DMS79 treated with DMSO at 0.1 percent for 48 hours (cell line): ENCODE measurements at regions not wholly inside any gene's neighbourhood (a gene's known extent, or its start where the extent isn't known, plus 50 kb on each side); places are given as distances from the start of the nearest gene placed in this dataset.
"Not testable (repeated sequence)": the region's sequence is repeated elsewhere in the genome, so short reads cannot be mapped to it uniquely, and the experiment has no call there.

ENCODE experiments used
- DNase-seq: peaks from one replicate; lab custom pipeline; 2025; lab: John Stamatoyannopoulos, UW

DNA sequence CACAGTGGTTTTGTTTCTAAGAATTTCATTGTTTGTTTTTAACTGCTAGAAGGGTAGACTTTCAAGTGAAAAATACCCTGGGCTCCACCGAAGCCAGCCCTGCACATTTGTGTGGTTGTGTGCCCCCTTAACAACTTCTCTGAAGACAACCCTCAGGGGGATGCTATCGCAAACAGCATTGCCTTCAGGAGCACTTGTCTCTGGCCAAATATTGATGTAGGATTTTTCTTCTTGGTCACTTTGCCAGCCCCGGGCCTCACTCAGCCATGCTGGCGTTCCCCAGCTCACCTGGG, 69.2 kb upstream of the SERP2 start:
- no peak for DNase-seq

DNA sequence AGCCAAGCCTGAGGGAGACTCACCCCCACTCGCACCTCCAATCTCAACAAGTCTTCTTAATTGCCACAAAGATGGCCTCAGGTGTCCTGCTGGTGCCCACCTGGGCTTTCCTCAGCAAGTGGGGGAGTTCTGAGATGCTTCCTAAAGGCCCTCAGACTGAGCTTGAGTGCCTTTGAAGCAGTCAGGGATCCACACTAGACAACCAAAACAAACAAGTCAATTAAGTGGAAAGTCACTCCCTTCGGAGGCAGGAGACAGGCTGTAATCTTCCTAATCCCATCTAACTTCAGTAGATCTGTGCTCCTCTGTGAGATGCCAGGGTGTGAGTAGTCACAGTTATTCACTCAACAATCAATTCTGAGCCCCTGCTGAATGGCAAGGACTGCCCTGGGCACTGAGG, 68.3 kb upstream of the SERP2 start:
- DNase-seq, result no peak

DNA sequence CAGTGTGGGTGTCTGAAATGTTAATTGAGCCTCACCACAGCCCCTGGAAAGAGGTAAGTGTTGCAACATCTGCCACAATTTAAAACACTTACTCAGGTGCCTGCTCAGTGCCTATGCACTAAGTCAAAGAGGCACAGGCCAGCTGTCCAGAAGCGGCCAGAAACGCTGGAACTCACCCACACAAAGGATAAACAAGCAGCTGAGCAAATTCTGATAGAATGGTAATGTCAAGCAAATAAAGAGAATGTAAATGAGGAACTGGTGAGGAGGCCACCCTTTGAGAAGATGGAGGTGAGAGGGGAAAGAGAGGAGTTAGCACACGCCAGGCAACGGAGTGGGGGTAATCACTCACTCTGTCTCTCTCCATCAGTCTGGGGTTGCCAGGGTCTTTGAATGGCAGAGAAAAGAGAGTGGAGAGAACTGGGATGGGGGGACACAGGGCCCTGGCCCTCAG, 67.7 kb upstream of the SERP2 start:
- DNase-seq, result no peak

GRCh38 chr13:44306371-44307192, 67.0 kb upstream of the SERP2 start:
- no peak for DNase-seq

- DNase-seq, result no peak
Measured at GRCh38 chr13:44307255-44307654, 66.4 kb upstream of the SERP2 start.

- DNase-seq, result no peak
Measured at GRCh38 chr13:44307844-44308243, 65.8 kb upstream of the SERP2 start.

- DNase-seq, result no peak
Measured at GRCh38 chr13:44308352-44308751, 65.3 kb upstream of the SERP2 start.

- peak; percentile 43 for DNase-seq
Measured at GRCh38 chr13:44309794-44310757, 63.5 kb upstream of the SERP2 start.

DNA sequence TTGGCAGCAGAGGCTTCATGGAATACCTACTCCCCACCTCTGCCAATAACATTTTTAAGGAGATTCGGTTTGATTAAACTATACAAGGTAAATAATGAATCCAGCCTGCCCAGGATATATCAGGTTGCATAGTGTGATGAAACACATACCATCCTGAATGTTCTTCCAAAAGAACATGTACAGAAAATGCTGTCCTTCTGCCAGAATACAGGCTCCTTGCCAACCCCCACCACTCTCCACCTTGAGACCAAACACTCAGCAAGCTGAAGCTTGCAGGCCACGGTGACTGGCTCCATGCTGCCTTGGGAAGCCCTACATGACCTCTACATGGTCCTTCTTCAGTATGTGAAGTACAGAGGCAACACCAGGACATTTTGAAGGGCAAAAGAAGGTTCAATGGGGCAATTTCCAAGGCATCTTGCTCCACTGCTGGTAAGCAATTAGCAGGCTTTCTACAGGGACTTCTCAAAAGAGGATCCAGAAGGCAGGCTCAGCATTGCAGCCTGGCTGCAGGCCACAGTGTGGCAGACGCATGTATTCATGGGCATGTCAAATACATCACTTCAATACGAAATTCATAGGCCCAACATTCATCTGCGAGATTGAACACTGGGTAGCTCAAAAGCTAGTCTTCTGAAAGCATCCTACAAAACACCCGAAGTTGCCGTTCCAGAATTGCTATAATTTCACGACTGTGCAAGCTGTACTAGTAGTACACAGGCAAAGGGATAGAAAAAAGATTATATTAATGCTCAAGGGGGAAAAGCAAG, 62.4 kb upstream of the SERP2 start:
- DNase-seq, result peak; percentile 86

DNA sequence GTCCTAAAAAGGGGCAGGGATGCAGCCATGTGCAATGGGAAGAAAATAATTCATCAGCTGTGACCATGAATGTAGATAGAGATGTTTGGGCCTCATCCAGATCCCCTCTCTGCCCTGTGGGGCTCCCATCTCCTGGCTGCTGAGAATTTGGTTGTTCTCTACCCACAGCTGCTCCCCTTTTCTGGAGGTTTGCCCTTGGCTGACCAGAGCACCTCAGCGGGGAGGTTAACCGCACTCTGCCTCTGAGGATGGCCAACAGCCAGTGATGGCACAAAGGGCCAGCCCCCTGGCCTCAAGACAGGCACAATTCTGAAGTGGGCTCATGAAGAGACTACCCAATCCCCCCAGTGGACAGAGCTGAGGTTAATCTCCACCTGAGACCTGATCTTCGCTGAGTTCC, 61.5 kb upstream of the SERP2 start:
- DNase-seq, result no peak

DNA sequence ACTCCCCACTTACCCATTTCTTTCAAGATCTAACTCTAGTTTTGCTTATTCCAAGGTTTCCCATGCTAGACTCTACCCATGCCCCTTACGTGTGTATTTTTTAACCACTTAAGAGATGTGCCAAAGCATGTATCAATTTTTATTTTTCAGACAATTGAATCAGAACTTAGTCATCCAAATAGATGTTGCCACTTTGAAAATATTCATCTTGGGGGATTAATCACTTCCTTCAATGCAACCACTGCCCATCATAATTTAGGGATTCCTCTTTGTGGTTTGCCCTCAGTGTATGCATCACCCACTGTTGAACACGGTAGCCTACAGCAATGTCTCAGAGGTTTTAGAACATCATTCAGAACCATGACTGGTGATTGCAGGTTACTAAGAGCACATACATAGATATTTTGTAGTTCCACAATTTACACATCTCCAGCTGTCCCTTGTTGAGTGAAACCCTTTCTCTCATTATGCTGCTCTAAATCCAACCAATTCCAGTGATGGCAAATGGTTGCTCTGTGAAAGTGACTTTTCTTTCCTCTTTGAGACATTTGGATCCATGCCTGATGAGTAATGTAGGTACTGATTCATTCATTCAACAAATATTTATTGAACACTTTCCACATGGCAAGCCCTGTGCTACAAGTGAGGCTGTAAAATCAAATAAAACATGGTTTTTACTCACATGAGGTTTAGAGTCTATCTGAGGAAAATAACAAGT, 60.6 kb upstream of the SERP2 start:
- no peak for DNase-seq

GRCh38 chr13:44313674-44314073, 60.0 kb upstream of the SERP2 start:
- DNase-seq, result no peak

DNA sequence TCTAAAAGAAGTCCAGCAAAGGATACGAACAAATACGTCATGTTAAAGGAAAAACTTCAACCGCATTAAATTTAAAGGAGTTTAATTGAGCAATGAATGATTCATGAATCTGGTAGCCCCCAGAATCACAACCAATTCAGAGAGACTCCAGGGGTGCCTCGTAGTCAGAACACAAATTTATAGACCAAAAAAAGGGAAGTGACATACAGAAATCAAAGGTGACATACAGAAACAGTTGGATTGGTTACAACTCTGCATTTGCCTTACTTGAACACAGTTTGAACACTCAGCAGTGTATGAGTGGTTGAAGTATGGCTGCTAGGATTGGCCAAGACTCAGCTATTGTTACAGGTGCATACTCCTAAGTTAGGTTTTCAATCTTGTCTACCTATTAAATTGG, 59.5 kb upstream of the SERP2 start:
- not testable (repeated sequence) for DNase-seq

DNA sequence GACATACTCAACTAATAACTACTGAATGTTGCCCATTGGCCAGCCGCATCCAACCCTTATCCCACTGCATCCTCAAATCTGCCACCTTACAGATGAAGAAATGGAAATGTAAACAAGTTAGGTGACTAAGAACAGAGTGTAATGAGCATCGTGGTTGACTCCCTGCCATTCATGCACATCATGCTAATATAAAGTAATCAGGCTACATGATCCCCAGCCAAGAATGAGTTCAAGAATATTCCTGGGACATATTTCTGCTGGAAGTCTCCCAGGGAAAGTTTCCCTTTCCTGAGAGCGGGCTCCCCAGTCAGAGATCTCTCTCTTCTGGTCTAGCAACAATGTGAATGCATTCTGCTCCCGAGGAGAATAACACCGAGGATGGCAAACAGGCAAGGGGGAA, 55.9 kb upstream of the SERP2 start:
- DNase-seq, result no peak

DNA sequence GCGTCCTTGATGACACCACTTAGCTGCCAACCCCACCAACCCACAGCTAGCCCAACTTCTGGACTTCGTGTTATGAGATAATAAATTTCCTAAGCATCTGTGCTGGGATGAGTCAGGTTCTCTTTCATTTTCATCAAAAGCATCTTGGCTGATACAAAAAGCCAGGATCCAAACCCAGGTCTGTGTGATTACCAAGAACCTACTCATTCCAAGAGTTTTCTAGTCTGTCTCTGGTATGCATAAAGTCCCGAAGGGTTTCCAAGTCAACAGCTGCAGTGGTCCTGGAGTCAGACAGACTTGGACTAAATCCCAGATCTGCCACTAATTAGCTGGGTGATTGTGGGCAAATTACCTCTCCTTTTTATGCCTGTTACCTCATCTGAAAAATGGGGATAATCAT, 55.5 kb upstream of the SERP2 start:
- peak; percentile 8 for DNase-seq

DNA sequence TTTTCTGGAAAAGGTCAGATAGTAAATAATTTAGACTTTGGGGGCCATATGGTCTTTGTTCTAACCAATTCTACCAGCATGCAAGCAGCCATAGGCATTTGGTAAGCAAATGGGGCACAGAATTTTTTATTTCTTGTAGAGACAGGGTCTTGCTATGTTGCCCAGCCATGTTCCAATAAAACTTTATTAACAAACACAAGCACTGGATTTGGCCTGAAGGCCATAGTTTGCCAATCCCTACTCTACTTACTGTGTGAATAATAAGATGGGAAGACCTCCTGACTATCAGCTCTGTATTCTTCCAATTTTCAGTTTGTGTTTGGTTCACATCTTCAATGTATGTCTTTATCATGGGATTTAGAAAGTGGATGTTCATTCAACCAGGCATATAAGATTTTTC, 53.0 kb upstream of the SERP2 start:
- no peak for DNase-seq

DNA sequence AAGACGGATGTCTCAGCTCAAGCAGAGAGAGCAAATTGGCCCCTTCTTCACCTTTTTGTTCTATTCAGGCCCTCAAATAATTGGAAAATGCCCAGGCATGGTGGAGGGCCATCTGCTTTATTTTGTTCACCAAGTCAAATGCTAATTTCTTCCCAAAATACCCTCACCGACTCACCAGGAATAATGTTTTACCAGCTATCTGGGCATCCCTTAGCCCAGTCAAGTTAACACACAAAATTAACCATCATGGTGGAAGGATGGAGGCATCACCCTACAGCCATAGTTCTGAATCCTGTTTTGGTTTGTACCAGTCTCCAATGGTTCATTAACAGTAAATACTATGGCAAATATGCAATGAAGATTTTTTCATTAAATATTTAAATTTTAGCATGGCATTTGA, 51.7 kb upstream of the SERP2 start:
- no peak for DNase-seq

DNA sequence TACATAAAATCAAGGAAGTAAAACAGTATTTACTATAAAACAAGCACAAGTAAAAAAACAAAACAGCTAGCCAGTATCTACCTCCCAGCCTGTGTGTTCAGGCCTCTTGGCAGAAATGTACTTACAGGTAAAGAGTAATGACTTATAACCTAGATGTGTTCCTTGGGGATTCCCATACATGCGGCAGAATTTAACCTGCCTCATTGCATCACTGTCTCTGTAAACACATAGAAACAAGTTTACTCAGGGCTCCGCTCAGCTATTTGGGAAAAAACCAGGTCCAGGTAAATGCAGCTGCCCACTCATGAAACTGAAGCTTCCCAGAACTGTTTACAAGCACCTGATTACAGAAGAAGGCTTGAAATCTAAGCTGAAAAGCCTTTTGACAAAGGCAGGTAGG, 50.7 kb upstream of the SERP2 start:
- no peak for DNase-seq

DNA sequence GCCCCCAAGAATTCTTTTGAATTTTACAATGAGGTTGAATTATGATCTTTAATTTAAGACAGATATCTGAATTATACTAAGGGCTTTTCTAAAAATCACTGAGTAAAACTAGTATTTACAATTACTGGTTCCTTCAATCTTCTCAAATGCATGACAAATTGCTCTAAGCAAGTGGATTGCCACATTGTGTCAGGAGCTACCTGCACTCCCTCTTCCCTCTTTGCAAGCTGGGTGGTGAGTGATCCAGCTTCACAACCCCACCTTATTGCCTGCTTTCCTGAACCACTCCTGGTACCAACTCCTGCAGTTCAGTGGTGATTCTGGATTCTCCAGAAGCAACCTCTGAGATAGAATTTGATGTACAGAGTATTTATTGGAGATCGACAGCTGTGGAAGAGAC, 49.9 kb upstream of the SERP2 start:
- DNase-seq, result no peak
